ENCODE measurements at regions not wholly inside any gene's neighbourhood (a gene's known extent, or its start where the extent isn't known, plus 50 kb on each side); places are given as distances from the start of the nearest gene placed in this dataset.

- no peak for DNase-seq
- TF ChIP-seq CTCF (IDR thresholded peaks at IDR 0.05) = no peak
- Mint-ChIP-seq H3K36me3 (ENCODE audit: low read depth) (no peaks in the 10 kb centered on the region), H3K4me3 (no peak overlapping the region), H3K27me3 (ENCODE audit: low read depth, poor library complexity) (no peaks in the 10 kb centered on the region), H3K4me1 (no peaks in the 10 kb centered on the region), H3K9me3 (no peaks in the 10 kb centered on the region), H3K27ac (no peak overlapping the region)
Observed at GRCh38 chr2:154603682-154604081, 94.8 kb upstream of the KCNJ3 start.

GRCh38 chr2:154608438-154608837 lies 90.1 kb upstream of the KCNJ3 start:
- Mint-ChIP-seq H3K4me3 (no peak overlapping the region), H3K9me3 (no peaks in the 10 kb centered on the region), H3K4me1 (no peaks in the 10 kb centered on the region), H3K36me3 (ENCODE audit: low read depth) (no peaks in the 10 kb centered on the region), H3K27me3 (ENCODE audit: low read depth, poor library complexity) (no peaks in the 10 kb centered on the region), H3K27ac (no peak overlapping the region)
- TF ChIP-seq CTCF (IDR thresholded peaks at IDR 0.05) = no peak
- DNase-seq = no peak

- Mint-ChIP-seq H3K9me3 (no peaks in the 10 kb centered on the region), H3K4me1 (no peaks in the 10 kb centered on the region), H3K36me3 (ENCODE audit: low read depth) (no peaks in the 10 kb centered on the region)
Observed at GRCh38 chr2:154614906-154615305, 83.6 kb upstream of the KCNJ3 start.

DNA sequence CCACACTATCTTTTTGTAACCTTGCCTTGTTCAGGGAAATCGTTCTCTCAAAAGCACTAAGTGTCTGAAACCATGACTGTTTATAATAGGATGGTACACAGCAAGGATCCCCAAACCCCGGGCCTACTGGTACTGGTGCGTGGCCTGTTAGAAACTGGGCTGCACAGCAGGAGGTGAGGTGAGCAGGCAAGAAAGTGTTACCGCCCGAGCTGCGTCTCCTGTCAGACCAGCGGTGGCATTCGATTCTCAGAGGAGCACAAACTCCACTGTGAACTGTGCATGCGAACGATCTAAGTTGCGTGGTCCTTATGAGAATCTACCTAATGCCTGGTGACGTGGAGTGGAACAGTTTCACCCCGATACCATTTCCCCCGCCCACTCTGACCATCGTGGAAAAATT lies 81.8 kb upstream of the KCNJ3 start:
- no peak for TF ChIP-seq CTCF (IDR thresholded peaks at IDR 0.05)
- no peak overlapping the region for H3K4me3 Mint-ChIP-seq
- no peak overlapping the region for H3K27ac Mint-ChIP-seq
- H3K27me3 Mint-ChIP-seq (ENCODE audit: low read depth, poor library complexity) = peaks cover 6% of the 10 kb centered on the region
- DNase-seq = no peak
- no peaks in the 10 kb centered on the region for H3K36me3 Mint-ChIP-seq (ENCODE audit: low read depth)
- no peaks in the 10 kb centered on the region for H3K4me1 Mint-ChIP-seq
- no peaks in the 10 kb centered on the region for H3K9me3 Mint-ChIP-seq

More at GRCh38 chr2:154614906-154615305, 83.6 kb upstream of the KCNJ3 start:
- H3K4me3 Mint-ChIP-seq = no peak overlapping the region
- peaks cover 6% of the 10 kb centered on the region for H3K27me3 Mint-ChIP-seq (ENCODE audit: low read depth, poor library complexity)
- no peak overlapping the region for H3K27ac Mint-ChIP-seq
- TF ChIP-seq CTCF (IDR thresholded peaks at IDR 0.05) = no peak
- DNase-seq = no peak

DNA sequence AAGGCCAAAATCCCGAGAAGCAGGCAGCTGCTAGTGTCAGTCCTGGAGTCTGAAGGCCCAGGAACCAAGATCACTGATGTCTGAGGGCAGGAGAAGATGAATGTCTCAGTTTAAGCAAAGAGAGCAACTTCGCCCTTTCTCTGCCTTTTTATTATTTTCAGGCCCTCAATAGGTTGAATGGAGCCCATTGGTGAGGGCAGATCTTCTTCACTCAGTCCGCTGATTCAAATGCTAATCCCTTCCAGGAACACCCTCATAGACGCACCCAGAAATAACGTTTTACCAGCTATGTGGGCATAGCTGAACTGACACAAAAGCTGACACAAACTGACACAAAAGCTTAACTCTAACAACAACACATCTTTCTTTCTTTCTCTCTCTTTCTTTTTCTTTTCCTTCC lies 78.0 kb upstream of the KCNJ3 start:
- H3K9me3 Mint-ChIP-seq = no peaks in the 10 kb centered on the region
- no peaks in the 10 kb centered on the region for H3K4me1 Mint-ChIP-seq
- no peaks in the 10 kb centered on the region for H3K36me3 Mint-ChIP-seq (ENCODE audit: low read depth)
- H3K27ac Mint-ChIP-seq = no peak overlapping the region
- H3K4me3 Mint-ChIP-seq = no peak overlapping the region
- no peak for TF ChIP-seq CTCF (IDR thresholded peaks at IDR 0.05)
- no peaks in the 10 kb centered on the region for H3K27me3 Mint-ChIP-seq (ENCODE audit: low read depth, poor library complexity)
- DNase-seq = no peak

DNA sequence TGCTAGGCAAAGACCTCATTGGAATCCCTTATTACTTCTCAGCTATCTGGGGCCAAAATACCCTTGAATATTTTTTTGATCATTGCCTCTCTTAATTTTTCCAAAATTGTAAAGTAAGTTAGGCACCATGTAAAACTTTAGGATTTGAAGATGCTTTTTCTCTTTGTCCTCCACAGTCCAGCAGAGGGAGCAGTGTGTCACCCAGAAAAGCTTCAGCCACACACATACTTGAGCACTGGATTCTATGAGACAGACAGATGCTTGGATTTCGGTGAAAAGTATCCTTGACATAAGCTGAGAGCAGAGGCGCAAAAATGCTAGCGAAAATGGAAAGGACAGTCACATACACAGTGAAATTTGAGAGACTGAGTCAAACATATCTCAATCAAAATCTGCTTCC lies 74.7 kb upstream of the KCNJ3 start:
- H3K9me3 Mint-ChIP-seq = no peaks in the 10 kb centered on the region
- no peak overlapping the region for H3K4me3 Mint-ChIP-seq
- DNase-seq = peak; percentile 44

More for the DNA sequence above, 74.7 kb upstream of the KCNJ3 start:
- peak; percentile 73 for TF ChIP-seq CTCF (IDR thresholded peaks at IDR 0.05)
- Mint-ChIP-seq H3K27ac (no peak overlapping the region), H3K27me3 (ENCODE audit: low read depth, poor library complexity) (no peaks in the 10 kb centered on the region), H3K36me3 (ENCODE audit: low read depth) (no peaks in the 10 kb centered on the region), H3K4me1 (no peaks in the 10 kb centered on the region)

Data from nephron progenitor cell (in vitro differentiated cells).